ENCODE measurements at regions not wholly inside any gene's neighbourhood (a gene's known extent, or its start where the extent isn't known, plus 50 kb on each side); places are given as distances from the start of the nearest gene placed in this dataset.

DNA sequence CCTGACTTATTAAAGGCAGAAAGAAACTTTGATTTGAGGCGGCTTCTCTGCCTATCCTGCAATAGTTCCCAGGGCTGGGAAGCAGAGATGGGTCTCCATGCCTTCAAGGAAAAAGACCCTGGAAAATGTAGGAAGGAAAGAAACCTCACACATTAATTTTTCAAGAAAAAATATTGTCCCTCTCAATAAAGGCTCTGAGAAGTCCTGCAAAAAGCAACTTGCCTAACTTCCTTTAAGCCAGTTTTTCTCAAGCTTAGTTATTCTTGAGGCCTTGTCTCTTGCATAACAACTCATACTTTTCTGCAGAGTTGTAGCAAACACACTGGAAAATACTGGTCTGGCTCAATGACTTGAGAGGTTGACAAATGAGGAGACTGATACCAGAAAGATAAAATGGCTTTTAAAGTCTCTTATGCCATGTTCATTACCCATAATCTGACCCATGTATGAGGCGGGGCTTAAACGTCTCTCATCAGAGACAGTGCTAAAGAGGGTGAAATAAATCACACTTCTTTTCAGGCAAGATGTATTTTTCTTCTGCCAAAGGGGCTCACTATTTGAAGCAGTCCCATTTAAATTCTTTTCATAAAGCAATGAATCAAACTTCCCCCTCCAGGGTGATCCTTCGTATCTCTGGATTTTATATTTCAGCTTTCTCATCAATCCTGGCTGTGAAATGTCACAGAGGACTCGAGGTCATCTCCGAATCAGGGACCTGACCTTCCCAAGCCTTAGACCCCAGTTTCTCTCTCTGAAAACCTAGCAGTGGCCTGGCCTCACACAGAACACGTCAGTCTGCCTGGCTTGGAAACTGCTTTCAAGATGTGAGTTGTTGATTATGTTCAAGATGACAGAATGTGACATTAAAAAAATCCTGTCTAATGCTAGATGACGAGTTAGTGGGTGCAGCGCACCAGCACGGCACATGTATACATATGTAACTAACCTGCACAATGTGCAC lies 82.3 kb upstream of the KCNG1 start:
- DNase-seq: no peak
- H3K4me3 Mint-ChIP-seq: no peak overlapping the region
- no peaks in the 10 kb centered on the region for H3K9me3 Mint-ChIP-seq
- H3K27ac Mint-ChIP-seq: peak overlapping the region; percentile 15
- peaks cover 18% of the 10 kb centered on the region for H3K4me1 Mint-ChIP-seq
- H3K36me3 Mint-ChIP-seq (ENCODE audit: low read depth): no peaks in the 10 kb centered on the region
- no peak for TF ChIP-seq CTCF (IDR thresholded peaks at IDR 0.05)
- H3K27me3 Mint-ChIP-seq (ENCODE audit: low read depth, poor library complexity): peaks cover 10% of the 10 kb centered on the region

DNA sequence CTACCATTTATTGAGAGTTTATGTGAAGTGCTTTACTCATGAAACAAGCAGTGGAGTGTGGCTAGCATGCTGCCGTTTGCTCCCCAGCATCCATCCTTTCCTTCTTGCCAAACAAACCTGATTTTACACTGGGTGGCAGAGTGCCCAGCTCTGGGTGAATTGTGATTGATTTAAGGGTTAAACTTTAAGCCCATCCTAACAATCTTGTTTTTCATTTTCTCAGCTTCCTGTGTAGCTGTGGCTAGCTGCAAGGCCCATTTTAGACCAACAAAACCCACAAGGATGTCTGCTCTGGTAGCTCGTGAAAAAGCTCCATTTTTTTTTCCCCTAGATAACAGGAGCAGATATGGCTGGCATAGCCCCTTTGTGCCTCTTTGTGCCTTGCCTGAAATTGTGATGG lies 77.7 kb upstream of the KCNG1 start:
- DNase-seq: no peak
- no peaks in the 10 kb centered on the region for H3K36me3 Mint-ChIP-seq (ENCODE audit: low read depth)
- no peak for TF ChIP-seq CTCF (IDR thresholded peaks at IDR 0.05)
- H3K27ac Mint-ChIP-seq: no peak overlapping the region
- H3K4me3 Mint-ChIP-seq: no peak overlapping the region
- H3K27me3 Mint-ChIP-seq (ENCODE audit: low read depth, poor library complexity): peaks cover 3% of the 10 kb centered on the region
- no peaks in the 10 kb centered on the region for H3K9me3 Mint-ChIP-seq
- H3K4me1 Mint-ChIP-seq: peaks cover 17% of the 10 kb centered on the region

- peaks cover 3% of the 10 kb centered on the region for H3K27me3 Mint-ChIP-seq (ENCODE audit: low read depth, poor library complexity)
- TF ChIP-seq CTCF (IDR thresholded peaks at IDR 0.05): no peak
- H3K4me1 Mint-ChIP-seq: peaks cover 33% of the 10 kb centered on the region
- no peaks in the 10 kb centered on the region for H3K36me3 Mint-ChIP-seq (ENCODE audit: low read depth)
- H3K9me3 Mint-ChIP-seq: no peaks in the 10 kb centered on the region
- H3K4me3 Mint-ChIP-seq: no peak overlapping the region
- DNase-seq: no peak
- peak overlapping the region; percentile 4 for H3K27ac Mint-ChIP-seq
These were observed 75.4 kb upstream of the KCNG1 start for GRCh38 chr20:51098284-51098810.

DNA sequence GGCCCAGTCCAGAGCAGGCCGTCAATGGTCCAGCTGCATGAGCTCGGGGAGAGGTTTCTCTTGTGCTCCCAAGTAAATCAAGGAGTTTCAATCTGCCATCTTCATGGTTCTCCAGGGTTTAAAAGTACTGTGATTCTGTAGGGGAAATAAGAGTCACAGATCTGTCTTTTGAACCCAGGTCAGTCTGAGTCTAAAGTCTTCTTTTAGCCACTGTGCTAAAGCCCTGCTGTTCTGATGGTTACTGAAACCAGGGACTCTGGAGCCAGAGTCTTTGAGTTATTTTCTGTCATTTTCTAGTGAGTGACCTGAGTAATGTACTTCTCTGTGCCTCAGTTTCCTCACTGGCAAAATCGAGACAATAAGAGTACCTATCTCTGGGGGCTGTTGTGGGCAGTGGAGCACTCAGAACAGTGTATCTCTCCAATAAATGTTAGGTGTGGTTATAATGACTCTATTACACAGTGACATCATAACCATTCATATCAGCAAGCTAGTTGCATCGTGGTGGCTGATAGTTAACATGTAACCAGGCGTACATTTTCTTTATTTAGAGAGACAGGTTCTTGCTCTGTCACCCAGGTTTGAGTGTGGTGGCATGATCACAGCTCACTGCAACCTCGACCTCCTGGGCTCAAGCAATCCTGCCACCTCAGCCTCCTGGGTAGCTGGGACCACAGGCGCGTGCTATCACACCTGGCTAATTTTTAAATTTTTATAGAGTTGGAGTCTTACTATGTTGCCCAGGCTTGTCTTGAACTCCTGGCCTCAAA lies 74.6 kb upstream of the KCNG1 start:
- H3K4me3 Mint-ChIP-seq: no peak overlapping the region
- TF ChIP-seq CTCF (IDR thresholded peaks at IDR 0.05): no peak
- H3K4me1 Mint-ChIP-seq: peaks cover 41% of the 10 kb centered on the region
- peaks cover 3% of the 10 kb centered on the region for H3K27me3 Mint-ChIP-seq (ENCODE audit: low read depth, poor library complexity)
- no peaks in the 10 kb centered on the region for H3K9me3 Mint-ChIP-seq
- DNase-seq: no peak
- no peak overlapping the region for H3K27ac Mint-ChIP-seq
- H3K36me3 Mint-ChIP-seq (ENCODE audit: low read depth): no peaks in the 10 kb centered on the region

GRCh38 chr20:51096582-51097267 lies 73.8 kb upstream of the KCNG1 start:
- Mint-ChIP-seq H3K36me3 (ENCODE audit: low read depth) (no peaks in the 10 kb centered on the region), H3K4me3 (no peak overlapping the region), H3K9me3 (no peaks in the 10 kb centered on the region), H3K4me1 (peaks cover 49% of the 10 kb centered on the region), H3K27ac (no peak overlapping the region), H3K27me3 (ENCODE audit: low read depth, poor library complexity) (peaks cover 6% of the 10 kb centered on the region)
- TF ChIP-seq CTCF (IDR thresholded peaks at IDR 0.05): no peak
- no peak for DNase-seq

Measured in nephron progenitor cell (in vitro differentiated cells).